CD4-positive, CD25-positive, alpha-beta regulatory T cell (primary cell): ENCODE measurements at regions not wholly inside any gene's neighbourhood (a gene's known extent, or its start where the extent isn't known, plus 50 kb on each side); places are given as distances from the start of the nearest gene placed in this dataset.

Source experiments
- ATAC-seq, 2 donors: fragments of 150-1000 bp; cut with Tn5 transposase; one replicate each; pipeline ENCODE4 v1.10.0; 2021; ENCODE audit warnings: low read depth in 2 of 2, moderate number of reproducible peaks in 2 of 2, moderate library complexity in 1 of 2
- DNase-seq, 3 donors: peaks; one replicate each; pipeline versions ENCODE4 v3.0.0 to v3.0.0-alpha.2; 2012 to 2022; ENCODE audit warnings: mixed read lengths in 1 of 3
- H3K27ac ChIP-seq: one replicate; pipeline ENCODE4 v1.7.0; 2013; ENCODE audit warnings: mild to moderate bottlenecking, low read length; ENCODE audit not compliant: insufficient read depth, poor library complexity, severe bottlenecking
- H3K27me3 ChIP-seq: one replicate; pipeline ENCODE4 v1.7.0; 2013; ENCODE audit warnings: low read length; ENCODE audit not compliant: control insufficient read depth, insufficient read depth
- H3K36me3 ChIP-seq: one replicate; pipeline ENCODE4 v1.7.0; 2013; ENCODE audit warnings: mild to moderate bottlenecking, low read length, moderate library complexity; ENCODE audit not compliant: control insufficient read depth, insufficient read depth
- H3K4me1 ChIP-seq: 2 replicates; pipeline ENCODE4 v1.7.0; 2013; ENCODE audit warnings: mild to moderate bottlenecking, low read length; ENCODE audit not compliant: insufficient read depth, control insufficient read depth, poor library complexity, severe bottlenecking
- H3K4me3 ChIP-seq: one replicate; pipeline ENCODE4 v1.7.0; 2013; ENCODE audit warnings: low read depth, mild to moderate bottlenecking, low read length, moderate library complexity
- H3K9me3 ChIP-seq, 2 experiments: 1 replicate in 1 of 2; 2 replicates in 1 of 2; pipeline ENCODE4 v1.7.0; 2013; ENCODE audit warnings: low read length in 2 of 2, mild to moderate bottlenecking in 1 of 2, moderate library complexity in 1 of 2; ENCODE audit not compliant: control insufficient read depth in 2 of 2
- H3K27ac Mint-ChIP-seq, 3 donors: one replicate each; pipeline ENCODE4 v1.8.0; 2020 to 2022; ENCODE audit warnings: mild to moderate bottlenecking in 3 of 3, mixed read lengths in 3 of 3, moderate library complexity in 2 of 3
- H3K27me3 Mint-ChIP-seq: one replicate; pipeline ENCODE4 v1.8.0; 2022; ENCODE audit warnings: mild to moderate bottlenecking, mixed read lengths
- H3K36me3 Mint-ChIP-seq: one replicate; pipeline ENCODE4 v1.8.0; 2020; ENCODE audit warnings: mixed read lengths
- H3K4me1 Mint-ChIP-seq, 4 donors: one replicate each; pipeline ENCODE4 v1.8.0; 2020 to 2022; ENCODE audit warnings: mixed read lengths in 4 of 4, mild to moderate bottlenecking in 1 of 4
- H3K4me3 Mint-ChIP-seq, 4 donors: one replicate each; pipeline ENCODE4 v1.8.0; 2020 to 2022; ENCODE audit warnings: mild to moderate bottlenecking in 4 of 4, mixed read lengths in 4 of 4, moderate library complexity in 3 of 4
- H3K9me3 Mint-ChIP-seq, 7 donors: one replicate each; pipeline ENCODE4 v1.8.0; 2020 to 2022; ENCODE audit warnings: mixed read lengths in 7 of 7, mild to moderate bottlenecking in 3 of 7, moderate library complexity in 2 of 7

GRCh38 chr3:193087336-193087735 lies 153.7 kb upstream of the PLAAT1 start:
- Histone ChIP-seq H3K9me3 (no peaks in the 10 kb centered on the region), H3K4me3 (no peak overlapping the region), H3K4me1 (no peaks in the 10 kb centered on the region), H3K27ac (no peak overlapping the region), H3K36me3 (no peaks in the 10 kb centered on the region), H3K27me3 (no peaks in the 10 kb centered on the region)
- DNase-seq: no peak
- no peaks in the 10 kb centered on the region for H3K36me3 Mint-ChIP-seq
- no peaks in the 10 kb centered on the region for H3K4me1 Mint-ChIP-seq
- H3K4me3 Mint-ChIP-seq: no peak overlapping the region
- no peaks in the 10 kb centered on the region for H3K27me3 Mint-ChIP-seq
- peaks cover 0 to 9% (median 3%) of the 10 kb centered on the region in 7 donors for H3K9me3 Mint-ChIP-seq
- no peak for ATAC-seq
- no peak overlapping the region for H3K27ac Mint-ChIP-seq

DNA sequence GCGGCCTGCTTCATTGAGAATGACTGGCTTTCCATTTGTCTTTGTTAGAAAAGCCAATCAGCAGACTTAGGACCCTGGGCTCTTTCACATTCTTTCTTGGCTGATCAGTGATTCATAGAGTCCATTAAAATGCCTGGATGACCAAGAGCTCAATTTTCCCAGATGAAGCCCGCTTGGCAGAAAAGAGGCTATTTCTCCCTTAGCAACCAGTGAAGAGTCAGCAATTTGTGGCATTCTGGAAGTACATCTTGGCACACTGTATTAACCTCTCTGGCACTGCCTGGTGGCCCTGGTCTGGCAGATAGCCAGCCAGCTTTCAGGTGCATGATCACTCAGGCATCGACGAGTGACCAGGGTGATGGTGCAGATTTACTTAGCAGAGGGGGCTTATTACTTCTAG lies 145.7 kb upstream of the PLAAT1 start:
- no peaks in the 10 kb centered on the region for H3K4me1 Mint-ChIP-seq
- no peak overlapping the region for H3K27ac Mint-ChIP-seq
- Histone ChIP-seq H3K36me3 (no peaks in the 10 kb centered on the region), H3K27me3 (no peaks in the 10 kb centered on the region), H3K9me3 (no peaks in the 10 kb centered on the region), H3K27ac (no peak overlapping the region), H3K4me1 (no peaks in the 10 kb centered on the region), H3K4me3 (no peak overlapping the region)
- no peaks in the 10 kb centered on the region for H3K27me3 Mint-ChIP-seq
- peaks cover 0 to 7% (median 2%) of the 10 kb centered on the region in 7 donors for H3K9me3 Mint-ChIP-seq
- H3K36me3 Mint-ChIP-seq: no peaks in the 10 kb centered on the region
- H3K4me3 Mint-ChIP-seq: no peak overlapping the region
- no peak for ATAC-seq
- no peak for DNase-seq

- Mint-ChIP-seq H3K4me3 (no peak overlapping the region), H3K9me3 (peaks cover 0 to 12% (median 1%) of the 10 kb centered on the region in 7 donors), H3K27me3 (no peaks in the 10 kb centered on the region), H3K27ac (no peak overlapping the region), H3K4me1 (no peaks in the 10 kb centered on the region), H3K36me3 (no peaks in the 10 kb centered on the region)
- Histone ChIP-seq H3K27ac (no peak overlapping the region), H3K4me3 (no peak overlapping the region), H3K9me3 (no peaks in the 10 kb centered on the region), H3K4me1 (no peaks in the 10 kb centered on the region), H3K36me3 (no peaks in the 10 kb centered on the region), H3K27me3 (no peaks in the 10 kb centered on the region)
- ATAC-seq (no peak), DNase-seq (no peak)
Measured at GRCh38 chr3:193096076-193096475, 144.9 kb upstream of the PLAAT1 start.

DNA sequence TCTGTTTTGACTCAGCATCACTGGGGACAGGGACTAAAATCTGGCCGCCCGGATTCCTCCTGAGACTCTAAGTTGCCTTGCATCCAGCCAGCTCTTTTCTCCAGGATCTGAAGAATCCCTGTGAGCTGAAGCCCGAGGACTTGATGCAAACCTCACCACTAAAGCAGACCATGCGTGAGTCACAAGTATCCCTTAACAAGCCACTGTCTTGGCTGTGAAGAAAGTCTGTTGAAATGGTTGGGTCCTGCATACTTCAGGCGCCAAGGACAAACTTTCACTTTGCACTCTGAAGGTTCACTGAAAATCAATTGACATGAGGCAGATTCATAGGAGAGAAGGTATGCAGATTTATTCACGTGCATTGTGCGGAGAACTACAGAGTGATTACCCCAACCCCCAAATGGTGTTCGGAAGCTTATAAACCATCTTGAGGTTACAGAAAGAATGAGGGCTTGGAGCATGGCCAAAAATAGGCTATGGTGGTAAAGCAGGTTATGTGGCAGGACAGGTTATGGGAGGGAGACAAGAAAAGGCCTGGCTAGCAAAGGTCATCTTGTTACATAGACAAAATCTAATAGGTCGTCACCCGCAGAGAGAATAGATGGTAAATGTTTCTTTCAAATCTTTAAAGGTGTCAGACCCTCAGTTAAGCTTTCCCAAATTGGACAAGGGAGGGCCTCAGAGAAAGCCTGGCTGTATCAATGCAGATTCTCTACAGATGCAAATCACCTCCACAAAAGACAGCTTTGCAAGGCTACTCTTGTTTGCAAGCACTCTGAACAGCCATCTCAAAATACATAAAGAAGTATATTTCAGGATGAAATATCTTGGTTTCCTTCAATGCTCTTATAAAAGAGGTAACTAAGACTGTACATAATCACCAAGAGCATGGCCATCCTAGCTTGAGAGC lies 126.3 kb upstream of the PLAAT1 start:
- no peak overlapping the region for H3K27ac ChIP-seq
- Mint-ChIP-seq H3K4me3 (no peak overlapping the region), H3K27ac (no peak overlapping the region), H3K9me3 (peaks cover 0 to 6% (median 3%) of the 10 kb centered on the region in 7 donors), H3K27me3 (peaks cover 4% of the 10 kb centered on the region), H3K4me1 (no peaks in the 10 kb centered on the region), H3K36me3 (no peaks in the 10 kb centered on the region)
- no peak for ATAC-seq
- no peaks in the 10 kb centered on the region for H3K27me3 ChIP-seq
- H3K36me3 ChIP-seq: no peaks in the 10 kb centered on the region
- no peak overlapping the region for H3K4me3 ChIP-seq
- H3K9me3 ChIP-seq: no peaks in the 10 kb centered on the region
- no peak for DNase-seq
- no peaks in the 10 kb centered on the region for H3K4me1 ChIP-seq

- Histone ChIP-seq H3K27me3 (no peaks in the 10 kb centered on the region), H3K36me3 (no peaks in the 10 kb centered on the region), H3K27ac (no peak overlapping the region), H3K4me3 (no peak overlapping the region), H3K9me3 (no peaks in the 10 kb centered on the region), H3K4me1 (no peaks in the 10 kb centered on the region)
- Mint-ChIP-seq H3K27me3 (no peaks in the 10 kb centered on the region), H3K4me1 (no peaks in the 10 kb centered on the region), H3K36me3 (no peaks in the 10 kb centered on the region), H3K4me3 (no peak overlapping the region), H3K27ac (no peak overlapping the region), H3K9me3 (no peaks in the 10 kb centered on the region)
- DNase-seq (no peak), ATAC-seq (no peak)
Measured at GRCh38 chr3:193116871-193117270, 124.2 kb upstream of the PLAAT1 start.

- Histone ChIP-seq H3K4me1 (no peaks in the 10 kb centered on the region), H3K36me3 (no peaks in the 10 kb centered on the region), H3K9me3 (no peaks in the 10 kb centered on the region), H3K27me3 (no peaks in the 10 kb centered on the region), H3K4me3 (no peak overlapping the region), H3K27ac (no peak overlapping the region)
- Mint-ChIP-seq H3K9me3 (no peaks in the 10 kb centered on the region), H3K27me3 (no peaks in the 10 kb centered on the region), H3K36me3 (no peaks in the 10 kb centered on the region), H3K4me1 (no peaks in the 10 kb centered on the region), H3K27ac (peak overlapping the region in 1 of 3 donors; percentile 29), H3K4me3 (no peak overlapping the region)
- ATAC-seq (no peak), DNase-seq (no peak)
Measured at GRCh38 chr3:193118907-193119306, 122.1 kb upstream of the PLAAT1 start.

DNA sequence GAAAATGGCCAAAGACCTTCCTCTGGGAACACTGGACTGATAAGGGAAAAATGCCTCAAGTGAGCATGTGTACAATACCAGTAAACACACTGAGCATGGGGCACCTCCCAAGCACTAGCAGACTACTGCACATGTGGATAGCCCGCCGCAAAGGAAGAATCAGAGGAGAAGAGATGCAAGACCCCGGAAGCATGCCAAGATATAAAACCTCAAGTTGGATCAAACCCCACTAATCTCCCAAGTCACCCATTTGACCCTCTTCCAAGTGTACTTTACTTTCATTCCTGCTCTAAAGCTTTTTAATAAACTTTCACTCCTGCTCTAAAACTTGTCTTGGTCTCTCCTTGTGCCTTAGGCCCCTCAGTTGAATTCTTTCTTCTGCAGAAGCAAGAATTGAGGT lies 121.1 kb upstream of the PLAAT1 start:
- no peak overlapping the region for H3K27ac Mint-ChIP-seq
- no peaks in the 10 kb centered on the region for H3K27me3 ChIP-seq
- H3K9me3 Mint-ChIP-seq: no peaks in the 10 kb centered on the region
- no peaks in the 10 kb centered on the region for H3K27me3 Mint-ChIP-seq
- no peaks in the 10 kb centered on the region for H3K36me3 Mint-ChIP-seq
- H3K4me3 ChIP-seq: no peak overlapping the region
- no peak for ATAC-seq
- DNase-seq: no peak
- H3K4me1 ChIP-seq: no peaks in the 10 kb centered on the region
- H3K4me3 Mint-ChIP-seq: no peak overlapping the region
- no peaks in the 10 kb centered on the region for H3K36me3 ChIP-seq
- H3K9me3 ChIP-seq: no peaks in the 10 kb centered on the region
- H3K27ac ChIP-seq: no peak overlapping the region
- no peaks in the 10 kb centered on the region for H3K4me1 Mint-ChIP-seq

GRCh38 chr3:193124861-193125260 lies 116.2 kb upstream of the PLAAT1 start:
- no peaks in the 10 kb centered on the region for H3K36me3 ChIP-seq
- H3K9me3 Mint-ChIP-seq: peaks cover 0 to 1% (median 0%) of the 10 kb centered on the region in 7 donors
- DNase-seq: no peak
- H3K4me1 ChIP-seq: no peaks in the 10 kb centered on the region
- H3K27me3 Mint-ChIP-seq: no peaks in the 10 kb centered on the region
- no peaks in the 10 kb centered on the region for H3K9me3 ChIP-seq
- no peaks in the 10 kb centered on the region for H3K36me3 Mint-ChIP-seq
- no peak overlapping the region for H3K4me3 Mint-ChIP-seq
- ATAC-seq: no peak
- H3K4me3 ChIP-seq: no peak overlapping the region
- H3K4me1 Mint-ChIP-seq: no peaks in the 10 kb centered on the region
- no peak overlapping the region for H3K27ac Mint-ChIP-seq
- no peak overlapping the region for H3K27ac ChIP-seq
- H3K27me3 ChIP-seq: no peaks in the 10 kb centered on the region
